ENCODE measurements at regions not wholly inside any gene's neighbourhood (a gene's known extent, or its start where the extent isn't known, plus 50 kb on each side); places are given as distances from the start of the nearest gene placed in this dataset.

DNA sequence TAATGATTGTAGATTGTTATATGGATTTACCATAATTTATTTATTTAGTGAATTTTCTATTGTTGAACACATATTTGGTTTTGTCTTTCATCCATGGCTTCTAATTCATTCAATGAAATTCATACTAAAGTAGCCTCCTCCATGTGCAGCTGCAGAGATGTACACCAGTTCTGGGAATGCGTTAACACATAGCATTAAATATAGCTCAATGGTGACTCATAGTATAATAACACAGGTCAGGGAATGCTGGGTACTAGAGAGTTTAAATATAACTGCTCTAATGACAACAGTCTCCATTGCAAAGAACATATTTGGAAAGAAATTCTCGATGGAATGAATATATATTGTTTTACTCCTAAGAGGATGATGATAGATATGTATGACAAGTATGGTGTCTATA is 1190.2 kb upstream of the NRXN1 start (continued):
- TF ChIP-seq, protein P1, sequence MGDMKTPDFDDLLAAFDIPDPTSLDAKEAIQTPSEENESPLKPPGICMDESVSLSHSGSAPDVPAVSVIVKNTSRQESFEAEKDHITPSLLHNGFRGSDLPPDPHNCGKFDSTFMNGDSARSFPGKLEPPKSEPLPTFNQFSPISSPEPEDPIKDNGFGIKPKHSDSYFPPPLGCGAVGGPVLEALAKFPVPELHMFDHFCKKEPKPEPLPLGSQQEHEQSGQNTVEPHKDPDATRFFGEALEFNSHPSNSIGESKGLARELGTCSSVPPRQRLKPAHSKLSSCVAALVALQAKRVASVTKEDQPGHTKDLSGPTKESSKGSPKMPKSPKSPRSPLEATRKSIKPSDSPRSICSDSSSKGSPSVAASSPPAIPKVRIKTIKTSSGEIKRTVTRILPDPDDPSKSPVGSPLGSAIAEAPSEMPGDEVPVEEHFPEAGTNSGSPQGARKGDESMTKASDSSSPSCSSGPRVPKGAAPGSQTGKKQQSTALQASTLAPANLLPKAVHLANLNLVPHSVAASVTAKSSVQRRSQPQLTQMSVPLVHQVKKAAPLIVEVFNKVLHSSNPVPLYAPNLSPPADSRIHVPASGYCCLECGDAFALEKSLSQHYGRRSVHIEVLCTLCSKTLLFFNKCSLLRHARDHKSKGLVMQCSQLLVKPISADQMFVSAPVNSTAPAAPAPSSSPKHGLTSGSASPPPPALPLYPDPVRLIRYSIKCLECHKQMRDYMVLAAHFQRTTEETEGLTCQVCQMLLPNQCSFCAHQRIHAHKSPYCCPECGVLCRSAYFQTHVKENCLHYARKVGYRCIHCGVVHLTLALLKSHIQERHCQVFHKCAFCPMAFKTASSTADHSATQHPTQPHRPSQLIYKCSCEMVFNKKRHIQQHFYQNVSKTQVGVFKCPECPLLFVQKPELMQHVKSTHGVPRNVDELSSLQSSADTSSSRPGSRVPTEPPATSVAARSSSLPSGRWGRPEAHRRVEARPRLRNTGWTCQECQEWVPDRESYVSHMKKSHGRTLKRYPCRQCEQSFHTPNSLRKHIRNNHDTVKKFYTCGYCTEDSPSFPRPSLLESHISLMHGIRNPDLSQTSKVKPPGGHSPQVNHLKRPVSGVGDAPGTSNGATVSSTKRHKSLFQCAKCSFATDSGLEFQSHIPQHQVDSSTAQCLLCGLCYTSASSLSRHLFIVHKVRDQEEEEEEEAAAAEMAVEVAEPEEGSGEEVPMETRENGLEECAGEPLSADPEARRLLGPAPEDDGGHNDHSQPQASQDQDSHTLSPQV (IDR thresholded peaks at IDR 0.05): no peak
- TF ChIP-seq, protein P2, sequence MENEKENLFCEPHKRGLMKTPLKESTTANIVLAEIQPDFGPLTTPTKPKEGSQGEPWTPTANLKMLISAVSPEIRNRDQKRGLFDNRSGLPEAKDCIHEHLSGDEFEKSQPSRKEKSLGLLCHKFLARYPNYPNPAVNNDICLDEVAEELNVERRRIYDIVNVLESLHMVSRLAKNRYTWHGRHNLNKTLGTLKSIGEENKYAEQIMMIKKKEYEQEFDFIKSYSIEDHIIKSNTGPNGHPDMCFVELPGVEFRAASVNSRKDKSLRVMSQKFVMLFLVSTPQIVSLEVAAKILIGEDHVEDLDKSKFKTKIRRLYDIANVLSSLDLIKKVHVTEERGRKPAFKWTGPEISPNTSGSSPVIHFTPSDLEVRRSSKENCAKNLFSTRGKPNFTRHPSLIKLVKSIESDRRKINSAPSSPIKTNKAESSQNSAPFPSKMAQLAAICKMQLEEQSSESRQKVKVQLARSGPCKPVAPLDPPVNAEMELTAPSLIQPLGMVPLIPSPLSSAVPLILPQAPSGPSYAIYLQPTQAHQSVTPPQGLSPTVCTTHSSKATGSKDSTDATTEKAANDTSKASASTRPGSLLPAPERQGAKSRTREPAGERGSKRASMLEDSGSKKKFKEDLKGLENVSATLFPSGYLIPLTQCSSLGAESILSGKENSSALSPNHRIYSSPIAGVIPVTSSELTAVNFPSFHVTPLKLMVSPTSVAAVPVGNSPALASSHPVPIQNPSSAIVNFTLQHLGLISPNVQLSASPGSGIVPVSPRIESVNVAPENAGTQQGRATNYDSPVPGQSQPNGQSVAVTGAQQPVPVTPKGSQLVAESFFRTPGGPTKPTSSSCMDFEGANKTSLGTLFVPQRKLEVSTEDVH (IDR thresholded peaks at IDR 0.05; ENCODE audit: low read depth, partially characterized antibody): no peak
- TF ChIP-seq BACH1 (IDR thresholded peaks at IDR 0.05; ENCODE audit: borderline replicate concordance): no peak
- TF ChIP-seq CREM (IDR thresholded peaks at IDR 0.05; ENCODE audit: low read depth): no peak
- TF ChIP-seq IRF4 (IDR thresholded peaks at IDR 0.05; ENCODE audit: low read depth, low read length): no peak
- TF ChIP-seq NFIC (IDR thresholded peaks at IDR 0.05; ENCODE audit: low read depth, low read length): no peak
- no peak for TF ChIP-seq RELA (IDR thresholded peaks at IDR 0.05; ENCODE audit: borderline replicate concordance, partially characterized antibody)
- no peak for TF ChIP-seq POU2F2 (IDR thresholded peaks at IDR 0.05; ENCODE audit: borderline replicate concordance, low read depth, low read length)
- no peak for TF ChIP-seq RUNX3 (IDR thresholded peaks at IDR 0.05; ENCODE audit: low read length)
- TF ChIP-seq SUPT20H (IDR thresholded peaks at IDR 0.05; ENCODE audit: borderline replicate concordance, control insufficient read depth, low read depth, low read length): no peak
- no peak for TF ChIP-seq STAT1 (conservative IDR thresholded peaks at IDR 0.05)
- TF ChIP-seq RB1 (IDR thresholded peaks at IDR 0.05; ENCODE audit: borderline replicate concordance): no peak
- TF ChIP-seq MTA2 (IDR thresholded peaks at IDR 0.05; ENCODE audit: low read depth): no peak
- TF ChIP-seq CBX5 (IDR thresholded peaks at IDR 0.05; ENCODE audit: low read depth): no peak
